ENCODE measurements at regions not wholly inside any gene's neighbourhood (a gene's known extent, or its start where the extent isn't known, plus 50 kb on each side); places are given as distances from the start of the nearest gene placed in this dataset.

DNA sequence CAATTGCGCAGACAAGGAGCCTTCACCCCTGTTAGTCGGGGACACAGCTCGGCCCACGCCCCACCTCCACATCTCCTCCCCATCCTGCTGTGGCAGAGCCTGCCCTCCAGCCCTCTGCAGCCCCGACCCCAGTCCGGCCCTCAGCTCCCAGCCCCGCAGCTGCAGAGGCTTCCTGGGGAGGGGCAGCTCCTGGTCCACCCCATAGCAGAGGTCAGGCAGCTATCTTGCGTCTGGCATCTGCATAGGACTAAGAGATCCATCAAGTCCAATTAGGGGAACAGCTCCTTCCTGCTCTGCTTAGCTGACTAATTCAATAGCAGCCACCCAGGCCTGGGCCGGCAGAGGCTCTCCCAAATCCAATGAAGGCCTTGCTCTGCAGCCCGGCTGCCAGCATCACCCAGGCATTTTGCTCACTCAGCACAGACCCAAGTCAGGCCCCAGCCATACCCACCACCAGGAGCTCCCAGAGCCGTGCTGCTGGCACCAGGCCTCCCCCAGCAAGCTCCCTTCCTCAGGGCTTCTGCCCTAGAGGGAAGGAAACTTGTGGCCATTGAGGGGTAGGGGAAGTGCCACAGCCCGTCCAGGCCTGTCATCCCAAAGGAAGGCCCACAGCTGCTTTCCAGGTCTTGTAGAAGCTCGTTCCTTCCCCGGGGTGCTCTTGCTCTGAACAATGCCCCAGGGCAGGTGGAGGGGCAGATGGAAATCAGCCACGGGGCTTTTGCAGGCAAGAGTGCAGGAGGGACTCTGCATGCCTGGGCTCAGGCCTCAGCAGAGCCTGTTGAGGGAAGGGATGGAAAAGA lies 106.2 kb upstream of the RET start:
- TF ChIP-seq CTCF (IDR thresholded peaks at IDR 0.05; ENCODE audit: low read depth, low read length) (no peak), MYC (IDR thresholded peaks at IDR 0.05; ENCODE audit: low read depth, low read length) (no peak; the same call in 1 of the 2 replicates), POLR2A (IDR thresholded peaks at IDR 0.05; ENCODE audit: extremely low read depth, insufficient read length) (no peak)
